ENCODE measurements at regions not wholly inside any gene's neighbourhood (a gene's known extent, or its start where the extent isn't known, plus 50 kb on each side); places are given as distances from the start of the nearest gene placed in this dataset.

DNA sequence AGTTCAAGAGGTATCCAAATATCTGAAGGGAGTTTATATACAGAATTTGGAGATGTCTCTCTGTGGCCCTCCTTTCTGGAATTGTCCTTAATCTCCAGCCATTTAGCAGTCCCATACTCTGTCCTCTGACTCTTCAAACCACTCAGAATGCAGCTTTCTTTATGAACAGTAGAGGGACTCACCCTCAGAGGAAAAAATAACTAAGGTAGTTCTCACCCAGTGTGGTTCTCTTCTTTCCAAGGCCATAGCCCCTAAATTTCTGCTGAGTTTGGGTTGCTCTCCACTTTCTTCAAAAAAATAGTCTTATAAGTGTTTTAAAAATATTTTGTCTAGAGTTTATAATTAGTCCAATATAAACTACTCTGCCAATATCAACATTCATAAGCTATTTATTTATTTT, 369.7 kb downstream of the MATN1 start:
- TF ChIP-seq POLR2AphosphoS5 (IDR thresholded peaks at IDR 0.05; ENCODE audit: low read depth, low read length): no peak
- TF ChIP-seq TAF1 (IDR thresholded peaks at IDR 0.05; ENCODE audit: borderline replicate concordance, insufficient read depth, low read length): no peak

All from PFSK-1 (cell line).